Activated CD4-positive, alpha-beta T cell treated with anti-CD3 and anti-CD28 coated beads, Interleukin-2, amount 10 ng/mL, durations not matched to agents 24 days and 14 days (primary cell): ENCODE measurements at regions not wholly inside any gene's neighbourhood (a gene's known extent, or its start where the extent isn't known, plus 50 kb on each side); places are given as distances from the start of the nearest gene placed in this dataset.

ENCODE experiments used
- DNase-seq: peaks from one replicate; pipeline ENCODE4 v3.0.0; 2022
- H3K27ac Mint-ChIP-seq: one replicate; pipeline ENCODE4 v1.8.0; 2022; ENCODE audit warnings: mild to moderate bottlenecking, mixed read lengths
- H3K27me3 Mint-ChIP-seq: one replicate; pipeline ENCODE4 v1.8.0; 2022; ENCODE audit warnings: mixed read lengths
- H3K36me3 Mint-ChIP-seq: one replicate; pipeline ENCODE4 v1.8.0; 2022; ENCODE audit warnings: low read depth, mild to moderate bottlenecking, mixed read lengths
- H3K4me1 Mint-ChIP-seq: one replicate; pipeline ENCODE4 v1.8.0; 2021; ENCODE audit warnings: mixed read lengths
- H3K4me3 Mint-ChIP-seq: one replicate; pipeline ENCODE4 v1.8.0; 2022; ENCODE audit warnings: mild to moderate bottlenecking, moderate library complexity, mixed read lengths
- H3K9me3 Mint-ChIP-seq: one replicate; pipeline ENCODE4 v1.8.0; 2021; ENCODE audit warnings: mixed read lengths
- intact Hi-C: fragments of 100-400 bp; cut with micrococcal nuclease; formaldehyde crosslinking; loops from one replicate; pipeline ENCODE4 v1.15.1; 2023

- peak; percentile 24 for DNase-seq
- intact Hi-C loops = no loop called here
- Mint-ChIP-seq H3K27ac (no peak overlapping the region), H3K36me3 (no peaks in the 10 kb centered on the region), H3K4me1 (no peaks in the 10 kb centered on the region), H3K4me3 (no peak overlapping the region), H3K27me3 (no peaks in the 10 kb centered on the region), H3K9me3 (no peaks in the 10 kb centered on the region)
Observed at GRCh38 chr14:96631621-96632362, 129.6 kb downstream of the PAPOLA start.

- Mint-ChIP-seq H3K27ac (no peak overlapping the region), H3K27me3 (no peaks in the 10 kb centered on the region), H3K4me3 (no peak overlapping the region), H3K9me3 (no peaks in the 10 kb centered on the region), H3K36me3 (no peaks in the 10 kb centered on the region), H3K4me1 (no peaks in the 10 kb centered on the region)
- no peak for DNase-seq
- intact Hi-C loops = no loop called here
Observed at GRCh38 chr14:96632363-96632758, 130.2 kb downstream of the PAPOLA start.

GRCh38 chr14:96633096-96633495 is 130.9 kb downstream of the PAPOLA start:
- no peak for DNase-seq
- H3K27ac Mint-ChIP-seq = no peak overlapping the region
- H3K27me3 Mint-ChIP-seq = no peaks in the 10 kb centered on the region
- no peaks in the 10 kb centered on the region for H3K36me3 Mint-ChIP-seq
- H3K4me1 Mint-ChIP-seq = no peaks in the 10 kb centered on the region
- H3K9me3 Mint-ChIP-seq = no peaks in the 10 kb centered on the region
- intact Hi-C loops = no loop called here
- no peak overlapping the region for H3K4me3 Mint-ChIP-seq

- peak; percentile 48 for DNase-seq
- no peaks in the 10 kb centered on the region for H3K27me3 Mint-ChIP-seq
- H3K9me3 Mint-ChIP-seq = no peaks in the 10 kb centered on the region
- no peaks in the 10 kb centered on the region for H3K36me3 Mint-ChIP-seq
- H3K27ac Mint-ChIP-seq = no peak overlapping the region
- H3K4me3 Mint-ChIP-seq = no peak overlapping the region
- intact Hi-C loops = no loop called here
- no peaks in the 10 kb centered on the region for H3K4me1 Mint-ChIP-seq
Observed at GRCh38 chr14:96634481-96634880, 132.3 kb downstream of the PAPOLA start.

- no peak overlapping the region for H3K27ac Mint-ChIP-seq
- no peaks in the 10 kb centered on the region for H3K27me3 Mint-ChIP-seq
- no peak overlapping the region for H3K4me3 Mint-ChIP-seq
- DNase-seq = peak; percentile 46
- no peaks in the 10 kb centered on the region for H3K9me3 Mint-ChIP-seq
- H3K36me3 Mint-ChIP-seq = no peaks in the 10 kb centered on the region
- no peaks in the 10 kb centered on the region for H3K4me1 Mint-ChIP-seq
- intact Hi-C loops = no loop called here
Observed at GRCh38 chr14:96634896-96635295, 132.7 kb downstream of the PAPOLA start.

- Mint-ChIP-seq H3K27me3 (no peaks in the 10 kb centered on the region), H3K27ac (no peak overlapping the region), H3K4me3 (no peak overlapping the region), H3K9me3 (no peaks in the 10 kb centered on the region), H3K4me1 (no peaks in the 10 kb centered on the region), H3K36me3 (no peaks in the 10 kb centered on the region)
- intact Hi-C loops = no loop called here
- DNase-seq = peak; percentile 16
Observed at GRCh38 chr14:96635850-96636249, 133.7 kb downstream of the PAPOLA start.

- no peaks in the 10 kb centered on the region for H3K9me3 Mint-ChIP-seq
- peaks cover 6% of the 10 kb centered on the region for H3K27me3 Mint-ChIP-seq
- intact Hi-C loops = no loop called here
- H3K4me3 Mint-ChIP-seq = no peak overlapping the region
- peak; percentile 43 for DNase-seq
- H3K4me1 Mint-ChIP-seq = no peaks in the 10 kb centered on the region
- no peaks in the 10 kb centered on the region for H3K36me3 Mint-ChIP-seq
- no peak overlapping the region for H3K27ac Mint-ChIP-seq
Observed at GRCh38 chr14:96637521-96637920, 135.3 kb downstream of the PAPOLA start.

- DNase-seq = peak; percentile 34
- intact Hi-C loops = no loop called here
- Mint-ChIP-seq H3K36me3 (no peaks in the 10 kb centered on the region), H3K27ac (no peak overlapping the region), H3K27me3 (peaks cover 6% of the 10 kb centered on the region), H3K4me3 (no peak overlapping the region), H3K9me3 (no peaks in the 10 kb centered on the region), H3K4me1 (no peaks in the 10 kb centered on the region)
Observed at GRCh38 chr14:96638041-96638855, 136.1 kb downstream of the PAPOLA start.

GRCh38 chr14:96639550-96639949 is 137.4 kb downstream of the PAPOLA start:
- H3K4me1 Mint-ChIP-seq = no peaks in the 10 kb centered on the region
- no peak overlapping the region for H3K27ac Mint-ChIP-seq
- DNase-seq = no peak
- peaks cover 9% of the 10 kb centered on the region for H3K27me3 Mint-ChIP-seq
- no peaks in the 10 kb centered on the region for H3K9me3 Mint-ChIP-seq
- intact Hi-C loops = no loop called here
- no peak overlapping the region for H3K4me3 Mint-ChIP-seq
- no peaks in the 10 kb centered on the region for H3K36me3 Mint-ChIP-seq

GRCh38 chr14:96648506-96649326 is 146.5 kb downstream of the PAPOLA start:
- DNase-seq = peak; percentile 34
- peaks cover 26% of the 10 kb centered on the region for H3K27me3 Mint-ChIP-seq
- H3K36me3 Mint-ChIP-seq = no peaks in the 10 kb centered on the region
- H3K4me1 Mint-ChIP-seq = no peaks in the 10 kb centered on the region
- H3K9me3 Mint-ChIP-seq = peaks cover 13% of the 10 kb centered on the region
- no peak overlapping the region for H3K27ac Mint-ChIP-seq
- H3K4me3 Mint-ChIP-seq = no peak overlapping the region
- intact Hi-C loops = no loop called here

- H3K36me3 Mint-ChIP-seq = no peaks in the 10 kb centered on the region
- intact Hi-C loops = no loop called here
- H3K27me3 Mint-ChIP-seq = peaks cover 26% of the 10 kb centered on the region
- DNase-seq = peak; percentile 44
- no peaks in the 10 kb centered on the region for H3K4me1 Mint-ChIP-seq
- peaks cover 13% of the 10 kb centered on the region for H3K9me3 Mint-ChIP-seq
- H3K4me3 Mint-ChIP-seq = no peak overlapping the region
- H3K27ac Mint-ChIP-seq = no peak overlapping the region
Observed at GRCh38 chr14:96649327-96649601, 147.1 kb downstream of the PAPOLA start.

- peaks cover 5% of the 10 kb centered on the region for H3K9me3 Mint-ChIP-seq
Observed at GRCh38 chr14:96653597-96653996, 143.6 kb upstream of the VRK1 start.

GRCh38 chr14:96658611-96659010 is 138.6 kb upstream of the VRK1 start:
- Mint-ChIP-seq H3K4me1 (no peaks in the 10 kb centered on the region), H3K27me3 (peaks cover 38% of the 10 kb centered on the region)

More at GRCh38 chr14:96653597-96653996, 143.6 kb upstream of the VRK1 start:
- Mint-ChIP-seq H3K27ac (no peak overlapping the region), H3K4me1 (no peaks in the 10 kb centered on the region), H3K4me3 (no peak overlapping the region), H3K36me3 (no peaks in the 10 kb centered on the region), H3K27me3 (peaks cover 23% of the 10 kb centered on the region)
- DNase-seq = no peak
- intact Hi-C loops = no loop called here

GRCh38 chr14:96660123-96660522 is 137.1 kb upstream of the VRK1 start:
- peaks cover 38% of the 10 kb centered on the region for H3K27me3 Mint-ChIP-seq
- H3K4me1 Mint-ChIP-seq = no peaks in the 10 kb centered on the region
- H3K36me3 Mint-ChIP-seq = no peaks in the 10 kb centered on the region
- no peak overlapping the region for H3K4me3 Mint-ChIP-seq
- intact Hi-C loops = no loop called here
- no peak overlapping the region for H3K27ac Mint-ChIP-seq
- no peak for DNase-seq
- H3K9me3 Mint-ChIP-seq = peaks cover 5% of the 10 kb centered on the region

More at GRCh38 chr14:96658611-96659010, 138.6 kb upstream of the VRK1 start:
- no peak overlapping the region for H3K27ac Mint-ChIP-seq
- no peak for DNase-seq
- intact Hi-C loops = no loop called here
- H3K36me3 Mint-ChIP-seq = no peaks in the 10 kb centered on the region
- H3K4me3 Mint-ChIP-seq = no peak overlapping the region
- H3K9me3 Mint-ChIP-seq = peaks cover 5% of the 10 kb centered on the region
